SK-N-MC (cell line): ENCODE measurements at regions not wholly inside any gene's neighbourhood (a gene's known extent, or its start where the extent isn't known, plus 50 kb on each side); places are given as distances from the start of the nearest gene placed in this dataset.

Experiments used
- EZH2 ChIP-seq: fragments of 200-600 bp; sonication (generic); IDR thresholded peaks from one replicate; pipeline ENCODE4 v1.6.1; 2017; ENCODE audit warnings: antibody characterized with exemption
- FOXP2 ChIP-seq: optimal IDR thresholded peaks from 2 replicates; pipeline ENCODE3; 2011; ENCODE audit warnings: mild to moderate bottlenecking, moderate library complexity; ENCODE audit not compliant: insufficient read depth; ENCODE audit errors: extremely low read length, control extremely low read depth
- POLR2AphosphoS5 ChIP-seq: IDR thresholded peaks from 2 replicates; pipeline ENCODE4 v1.6.1; 2012; ENCODE audit warnings: mild to moderate bottlenecking, low read depth, low read length, borderline replicate concordance

DNA sequence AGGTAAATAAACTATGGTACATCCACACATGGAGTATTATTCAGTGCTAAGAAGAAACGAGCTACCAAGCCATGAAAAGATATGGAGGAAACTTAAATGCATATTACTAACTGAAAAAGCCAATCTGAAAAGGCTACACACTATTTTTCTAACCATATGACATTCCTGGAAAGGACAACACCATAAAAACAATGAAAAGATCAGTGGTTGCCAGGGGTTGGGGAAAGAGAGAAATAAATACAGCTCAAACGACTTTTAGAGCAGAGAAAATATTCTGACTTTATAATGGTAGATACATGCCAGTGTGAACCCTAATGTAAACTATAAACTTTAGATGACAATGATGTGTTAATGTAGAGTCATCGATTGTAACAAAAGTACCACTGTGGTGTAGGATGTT lies 225.9 kb upstream of the BTBD3 start:
- TF ChIP-seq POLR2AphosphoS5 (no peak), EZH2 (no peak), FOXP2 (no peak)
